ENCODE measurements at regions not wholly inside any gene's neighbourhood (a gene's known extent, or its start where the extent isn't known, plus 50 kb on each side); places are given as distances from the start of the nearest gene placed in this dataset.

- no peak overlapping the region for H3K4me3 ChIP-seq (ENCODE audit: insufficient read length, low read depth)
- H3K36me3 ChIP-seq (ENCODE audit: insufficient read depth, insufficient read length, low read length): no peaks in the 10 kb centered on the region
- DNase-seq (ENCODE audit: low read depth, low spot score): no peak
- TF ChIP-seq SUZ12 (IDR thresholded peaks at IDR 0.05; ENCODE audit: extremely low read depth, insufficient read depth, insufficient read length) (no peak), ZNF274 (IDR thresholded peaks at IDR 0.05; ENCODE audit: low read depth, low read length) (no peak), YY1 (IDR thresholded peaks at IDR 0.05; ENCODE audit: insufficient read depth, insufficient read length) (no peak)
- peaks cover 6% of the 10 kb centered on the region; the same call in 1 of the 2 replicates for H3K9me3 ChIP-seq (ENCODE audit: insufficient read depth, low read length)
- H3K4me1 ChIP-seq (ENCODE audit: insufficient read depth, insufficient read length): peaks cover 24% of the 10 kb centered on the region
- H3K9ac ChIP-seq (ENCODE audit: insufficient read length, low read depth): no peak overlapping the region
- peaks cover 66% of the 10 kb centered on the region for H3K27me3 ChIP-seq (ENCODE audit: insufficient read depth, insufficient read length)
Observed at GRCh38 chr15:77546050-77546501, 86.6 kb downstream of the LINGO1 start.

DNA sequence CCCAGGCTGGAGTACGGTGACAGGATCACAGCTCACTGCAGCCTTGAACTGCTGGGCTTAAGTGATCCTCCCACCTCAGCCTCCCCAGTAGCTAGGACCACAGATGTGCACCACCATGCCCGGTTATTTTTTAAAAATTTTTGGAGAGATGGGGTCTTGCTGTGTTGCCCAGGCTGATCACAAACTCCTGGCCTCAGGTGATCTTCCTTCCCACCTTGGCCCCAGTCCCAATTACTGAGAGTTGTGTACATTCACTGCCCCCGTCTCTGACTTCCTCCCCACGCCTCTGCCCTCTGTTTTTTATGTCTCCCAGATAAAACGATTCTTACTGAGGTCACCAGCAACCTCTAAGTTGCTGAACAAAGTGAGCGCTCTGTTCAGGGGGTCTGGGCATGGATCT is 87.7 kb downstream of the LINGO1 start:
- peaks cover 57% of the 10 kb centered on the region for H3K27me3 ChIP-seq (ENCODE audit: insufficient read depth, insufficient read length)
- peaks cover 28% of the 10 kb centered on the region for H3K4me1 ChIP-seq (ENCODE audit: insufficient read depth, insufficient read length)
- no peak for DNase-seq (ENCODE audit: low read depth, low spot score)
- peaks cover 6% of the 10 kb centered on the region; the same call in 1 of the 2 replicates for H3K9me3 ChIP-seq (ENCODE audit: insufficient read depth, low read length)
- H3K4me3 ChIP-seq (ENCODE audit: insufficient read length, low read depth): no peak overlapping the region
- no peaks in the 10 kb centered on the region for H3K36me3 ChIP-seq (ENCODE audit: insufficient read depth, insufficient read length, low read length)
- no peak for TF ChIP-seq ZNF274 (IDR thresholded peaks at IDR 0.05; ENCODE audit: low read depth, low read length)
- TF ChIP-seq SUZ12 (IDR thresholded peaks at IDR 0.05; ENCODE audit: extremely low read depth, insufficient read depth, insufficient read length): no peak
- no peak for TF ChIP-seq YY1 (IDR thresholded peaks at IDR 0.05; ENCODE audit: insufficient read depth, insufficient read length)
- H3K9ac ChIP-seq (ENCODE audit: insufficient read length, low read depth): no peak overlapping the region

DNA sequence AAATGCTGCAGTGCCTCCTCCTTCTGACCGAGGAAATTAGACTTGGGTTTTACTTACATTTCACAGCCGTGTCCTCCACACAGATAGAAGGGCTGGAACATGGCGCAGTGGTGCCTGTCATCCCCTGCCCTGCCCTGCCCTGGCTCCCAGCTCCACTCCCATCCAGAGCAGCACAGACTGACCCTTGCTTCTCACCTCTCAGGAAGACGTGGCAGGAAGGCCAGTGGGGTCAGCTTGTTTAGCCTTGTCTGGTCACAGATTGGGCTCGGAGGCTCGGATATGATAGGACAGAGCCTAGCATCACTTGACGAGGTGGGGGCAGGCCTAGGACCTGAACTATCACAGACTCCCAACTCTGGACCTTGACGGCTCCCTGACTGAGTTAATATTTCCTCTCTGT is 88.5 kb downstream of the LINGO1 start:
- Histone ChIP-seq H3K27me3 (ENCODE audit: insufficient read depth, insufficient read length) (peaks cover 48% of the 10 kb centered on the region), H3K4me1 (ENCODE audit: insufficient read depth, insufficient read length) (peaks cover 28% of the 10 kb centered on the region), H3K9me3 (ENCODE audit: insufficient read depth, low read length) (peaks cover 6% of the 10 kb centered on the region; the same call in 1 of the 2 replicates), H3K9ac (ENCODE audit: insufficient read length, low read depth) (no peak overlapping the region), H3K4me3 (ENCODE audit: insufficient read length, low read depth) (no peak overlapping the region), H3K36me3 (ENCODE audit: insufficient read depth, insufficient read length, low read length) (no peaks in the 10 kb centered on the region)
- TF ChIP-seq YY1 (IDR thresholded peaks at IDR 0.05; ENCODE audit: insufficient read depth, insufficient read length) (no peak), ZNF274 (IDR thresholded peaks at IDR 0.05; ENCODE audit: low read depth, low read length) (no peak), SUZ12 (IDR thresholded peaks at IDR 0.05; ENCODE audit: extremely low read depth, insufficient read depth, insufficient read length) (no peak)
- DNase-seq (ENCODE audit: low read depth, low spot score): no peak

DNA sequence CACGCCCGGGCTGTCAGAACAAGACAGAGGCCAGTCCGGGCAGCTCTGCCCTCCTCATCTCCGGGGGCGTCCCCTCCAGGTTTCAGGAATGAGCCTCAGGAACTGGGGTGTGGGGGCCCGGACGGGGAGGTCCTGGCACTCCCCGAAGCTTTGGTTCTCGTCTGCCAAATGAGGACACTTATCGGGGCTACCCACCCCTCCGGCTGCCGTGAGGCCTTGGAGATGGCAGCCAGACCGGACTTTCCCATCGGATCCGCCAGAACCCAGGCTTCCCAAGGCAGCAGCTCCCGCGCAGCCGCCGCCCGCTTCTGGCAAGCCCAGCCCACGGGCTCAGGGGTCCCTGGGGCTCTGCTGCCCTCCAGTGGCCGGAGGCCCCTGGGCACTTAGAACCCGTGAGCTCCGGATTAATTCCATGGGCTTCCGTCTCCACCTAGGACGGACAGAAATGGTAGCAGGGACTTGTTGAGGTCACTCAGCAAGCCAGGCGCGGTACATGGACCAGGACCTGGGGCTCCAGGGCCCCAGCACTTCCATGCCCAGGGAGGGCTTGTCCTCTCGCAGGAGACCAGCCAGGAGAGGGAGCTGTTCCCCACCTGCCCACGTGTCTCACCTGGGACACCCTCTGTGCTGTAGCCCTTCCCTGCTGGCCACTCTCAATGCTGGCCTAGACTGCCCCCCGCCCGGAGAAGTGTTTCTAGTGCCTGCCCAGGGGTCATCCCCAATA is 89.4 kb downstream of the LINGO1 start:
- DNase-seq (ENCODE audit: low read depth, low spot score): peak; percentile 87
- peak overlapping the region; percentile 70 for H3K9ac ChIP-seq (ENCODE audit: insufficient read length, low read depth)
- no peaks in the 10 kb centered on the region for H3K36me3 ChIP-seq (ENCODE audit: insufficient read depth, insufficient read length, low read length)
- peak overlapping the region; percentile 24 for H3K4me3 ChIP-seq (ENCODE audit: insufficient read length, low read depth)
- TF ChIP-seq YY1 (IDR thresholded peaks at IDR 0.05; ENCODE audit: insufficient read depth, insufficient read length) (no peak), ZNF274 (IDR thresholded peaks at IDR 0.05; ENCODE audit: low read depth, low read length) (no peak), SUZ12 (IDR thresholded peaks at IDR 0.05; ENCODE audit: extremely low read depth, insufficient read depth, insufficient read length) (no peak)
- peaks cover 6% of the 10 kb centered on the region; the same call in 1 of the 2 replicates for H3K9me3 ChIP-seq (ENCODE audit: insufficient read depth, low read length)
- peaks cover 45% of the 10 kb centered on the region for H3K27me3 ChIP-seq (ENCODE audit: insufficient read depth, insufficient read length)
- peaks cover 23% of the 10 kb centered on the region for H3K4me1 ChIP-seq (ENCODE audit: insufficient read depth, insufficient read length)

GRCh38 chr15:77542491-77543001 is 90.2 kb downstream of the LINGO1 start:
- no peaks in the 10 kb centered on the region for H3K36me3 ChIP-seq (ENCODE audit: insufficient read depth, insufficient read length, low read length)
- no peak overlapping the region for H3K4me3 ChIP-seq (ENCODE audit: insufficient read length, low read depth)
- TF ChIP-seq ZNF274 (IDR thresholded peaks at IDR 0.05; ENCODE audit: low read depth, low read length) (no peak), SUZ12 (IDR thresholded peaks at IDR 0.05; ENCODE audit: extremely low read depth, insufficient read depth, insufficient read length) (no peak), YY1 (IDR thresholded peaks at IDR 0.05; ENCODE audit: insufficient read depth, insufficient read length) (no peak)
- peaks cover 41% of the 10 kb centered on the region for H3K27me3 ChIP-seq (ENCODE audit: insufficient read depth, insufficient read length)
- peaks cover 27% of the 10 kb centered on the region for H3K4me1 ChIP-seq (ENCODE audit: insufficient read depth, insufficient read length)
- no peak for DNase-seq (ENCODE audit: low read depth, low spot score)
- H3K9me3 ChIP-seq (ENCODE audit: insufficient read depth, low read length): peaks cover 6% of the 10 kb centered on the region; the same call in 1 of the 2 replicates
- peak overlapping the region; percentile 70 for H3K9ac ChIP-seq (ENCODE audit: insufficient read length, low read depth)

DNA sequence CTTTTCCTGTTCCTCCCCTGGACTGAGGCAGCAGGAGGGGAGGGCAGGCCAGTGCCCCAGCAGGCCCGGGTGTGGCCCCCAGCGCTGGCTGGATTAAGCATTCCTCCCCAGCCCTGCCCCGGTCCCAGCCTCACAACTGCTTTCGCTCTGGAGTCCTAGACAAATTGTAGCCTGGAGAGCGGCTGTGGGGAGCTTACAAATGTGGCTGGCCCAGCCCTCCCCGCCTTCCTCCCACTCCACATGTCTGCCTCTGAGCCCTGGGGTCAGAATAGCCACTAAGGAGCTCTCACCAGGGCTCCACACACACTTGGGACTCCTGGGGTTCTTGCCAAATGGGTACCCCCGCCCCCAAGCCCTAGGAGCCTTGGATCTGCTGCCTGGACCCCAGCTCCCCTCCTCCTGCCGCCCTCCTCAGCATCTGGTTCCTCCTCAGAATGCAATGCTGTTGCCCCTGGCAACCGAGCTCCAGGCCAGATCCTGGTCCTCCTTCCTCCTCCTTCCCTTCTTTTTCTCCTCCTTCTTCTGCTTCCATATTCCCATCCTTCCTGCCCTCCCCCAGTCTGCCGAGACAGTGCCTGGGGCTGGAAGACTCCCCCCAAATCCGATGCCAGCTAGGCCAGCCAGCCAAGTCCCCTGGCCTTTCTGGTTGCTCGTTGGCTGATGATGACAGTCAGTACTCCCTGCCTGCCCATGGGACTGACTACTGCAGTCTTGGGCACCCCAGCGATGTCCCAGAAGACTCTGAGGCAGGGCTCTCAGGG is 91.1 kb downstream of the LINGO1 start:
- no peak for TF ChIP-seq SUZ12 (IDR thresholded peaks at IDR 0.05; ENCODE audit: extremely low read depth, insufficient read depth, insufficient read length)
- TF ChIP-seq ZNF274 (IDR thresholded peaks at IDR 0.05; ENCODE audit: low read depth, low read length): no peak
- TF ChIP-seq YY1 (IDR thresholded peaks at IDR 0.05; ENCODE audit: insufficient read depth, insufficient read length): no peak
- no peak for DNase-seq (ENCODE audit: low read depth, low spot score)
- H3K4me1 ChIP-seq (ENCODE audit: insufficient read depth, insufficient read length): peaks cover 37% of the 10 kb centered on the region
- no peaks in the 10 kb centered on the region for H3K36me3 ChIP-seq (ENCODE audit: insufficient read depth, insufficient read length, low read length)
- no peaks in the 10 kb centered on the region for H3K9me3 ChIP-seq (ENCODE audit: insufficient read depth, low read length)
- no peak overlapping the region for H3K4me3 ChIP-seq (ENCODE audit: insufficient read length, low read depth)
- H3K27me3 ChIP-seq (ENCODE audit: insufficient read depth, insufficient read length): peaks cover 32% of the 10 kb centered on the region
- peak overlapping the region; percentile 38 for H3K9ac ChIP-seq (ENCODE audit: insufficient read length, low read depth)

All from NT2/D1 (cell line).